IMR-90 (cell line): ENCODE measurements at regions not wholly inside any gene's neighbourhood (a gene's known extent, or its start where the extent isn't known, plus 50 kb on each side); places are given as distances from the start of the nearest gene placed in this dataset.

Source experiments
- ATAC-seq: fragments of 200-7000 bp; cut with Tn5 transposase; 2 replicates; pipeline ENCODE4 v1.9.1; 2020; ENCODE audit warnings: low read depth, mild to moderate bottlenecking, moderate library complexity
- BruUV-seq: library from RNA; stranded (reverse); fragments of 400-500 nt; replicated peaks from 2 replicates; lab custom pipeline; 2021; lab: Mats Ljungman, UMichigan
- CTCF ChIA-PET: fragments of 300-600 bp; formaldehyde crosslinking; extraction: SDS; loops from one replicate; lab custom pipeline; 2021; ENCODE audit warnings: antibody characterized with exemption; lab: Yijun Ruan, JAX
- POLR2A ChIA-PET: fragments of 300-600 bp; sonication (Branson Sonifier 250); formaldehyde crosslinking; loops from one replicate; lab custom pipeline; 2022; ENCODE audit warnings: antibody characterized with exemption; ENCODE audit not compliant: unreplicated experiment; lab: Charles Lee
- DNase-seq: peaks from one replicate; pipeline ENCODE4 v3.0.0; 2013
- H2AFZ ChIP-seq: replicated peaks from 2 replicates; pipeline ENCODE3; 2013; ENCODE audit warnings: low read length, mild to moderate bottlenecking; ENCODE audit not compliant: poor library complexity
- H2AK5ac ChIP-seq: 2 replicates; pipeline ENCODE4 v1.6.1; 2013; ENCODE audit warnings: low read depth, low read length, inconsistent platforms
- H2AK9ac ChIP-seq: replicated peaks from 2 replicates; pipeline ENCODE3; 2013; ENCODE audit warnings: mild to moderate bottlenecking, low read depth, low read length, moderate library complexity; ENCODE audit not compliant: poor library complexity
- H2BK120ac ChIP-seq: 2 replicates; pipeline ENCODE4 v1.6.1; 2013; ENCODE audit warnings: low read depth, low read length, inconsistent platforms
- H2BK15ac ChIP-seq: 3 replicates; pipeline ENCODE4 v1.6.1; 2013; ENCODE audit warnings: low read depth, low read length, inconsistent platforms
- H2BK20ac ChIP-seq: 2 replicates; pipeline ENCODE4 v1.6.1; 2013; ENCODE audit warnings: low read depth, mild to moderate bottlenecking, inconsistent platforms, low read length, moderate library complexity
- H2BK5ac ChIP-seq: 2 replicates; pipeline ENCODE4 v1.6.1; 2013; ENCODE audit warnings: mild to moderate bottlenecking, low read depth, low read length, inconsistent platforms; ENCODE audit not compliant: poor library complexity, severe bottlenecking
- H3K14ac ChIP-seq: replicated peaks from 2 replicates; pipeline ENCODE4 v1.6.1; 2013; ENCODE audit warnings: low read depth, low read length, inconsistent platforms
- H3K18ac ChIP-seq: 2 replicates; pipeline ENCODE4 v1.6.1; 2013; ENCODE audit warnings: low read depth, low read length, control low read depth
- H3K23ac ChIP-seq: 2 replicates; pipeline ENCODE4 v1.6.1; 2013; ENCODE audit warnings: low read depth, low read length, inconsistent platforms
- H3K27ac ChIP-seq: 2 replicates; pipeline ENCODE4 v1.5.1; 2013; ENCODE audit warnings: mild to moderate bottlenecking, control low read depth, low read length; ENCODE audit not compliant: insufficient read depth
- H3K27me3 ChIP-seq: 2 replicates; pipeline ENCODE4 v1.6.1; 2013; ENCODE audit warnings: low read length; ENCODE audit not compliant: control insufficient read depth, insufficient read depth
- H3K36me3 ChIP-seq: 2 replicates; pipeline ENCODE4 v1.6.1; 2013; ENCODE audit warnings: low read length, mixed read lengths; ENCODE audit not compliant: control insufficient read depth, insufficient read depth
- H3K4ac ChIP-seq: 2 replicates; pipeline ENCODE4 v1.6.1; 2013; ENCODE audit warnings: low read depth, low read length, inconsistent platforms
- H3K4me1 ChIP-seq: 2 replicates; pipeline ENCODE4 v1.6.1; 2013; ENCODE audit warnings: low read length, mixed read lengths; ENCODE audit not compliant: control insufficient read depth, insufficient read depth
- H3K4me2 ChIP-seq: 2 replicates; pipeline ENCODE4 v1.6.1; 2013; ENCODE audit warnings: low read depth, mild to moderate bottlenecking, control low read depth, low read length, moderate library complexity
- H3K4me3 ChIP-seq: 2 replicates; pipeline ENCODE4 v1.5.1; 2013; ENCODE audit warnings: low read depth, mild to moderate bottlenecking, control low read depth, low read length, moderate library complexity; ENCODE audit not compliant: insufficient read depth
- H3K56ac ChIP-seq: 2 replicates; pipeline ENCODE4 v1.6.1; 2013; ENCODE audit warnings: low read length, inconsistent platforms; ENCODE audit not compliant: insufficient read depth; ENCODE audit errors: extremely low read depth
- H3K79me1 ChIP-seq, 2 experiments: 2 replicates each; pipeline ENCODE4 v1.6.1; 2013; ENCODE audit warnings: low read length in 2 of 2, inconsistent platforms in 1 of 2, low read depth in 1 of 2
- H3K9ac ChIP-seq: 2 replicates; pipeline ENCODE4 v1.6.1; 2013; ENCODE audit warnings: low read depth, low read length, control low read depth
- H3K9me1 ChIP-seq: 2 replicates; pipeline ENCODE4 v1.6.1; 2013; ENCODE audit warnings: low read length, inconsistent platforms; ENCODE audit not compliant: insufficient read depth
- H3K9me3 ChIP-seq: 2 replicates; pipeline ENCODE4 v1.6.1; 2013; ENCODE audit warnings: low read length; ENCODE audit not compliant: control insufficient read depth, insufficient read depth
- H4K20me1 ChIP-seq: 2 replicates; pipeline ENCODE4 v1.6.1; 2013; ENCODE audit warnings: low read length, inconsistent platforms; ENCODE audit not compliant: insufficient read depth
- H4K5ac ChIP-seq: 2 replicates; pipeline ENCODE4 v1.6.1; 2013; ENCODE audit warnings: mild to moderate bottlenecking, low read depth, low read length, control low read depth
- H4K8ac ChIP-seq, 2 experiments: 2 replicates each; pipeline ENCODE4 v1.6.1; 2013; ENCODE audit warnings: low read depth in 2 of 2, low read length in 2 of 2, control low read depth in 1 of 2, inconsistent platforms in 1 of 2
- H4K91ac ChIP-seq: 2 replicates; pipeline ENCODE4 v1.6.1; 2013; ENCODE audit warnings: low read depth, low read length, inconsistent platforms; ENCODE audit not compliant: insufficient read depth
- CEBPB ChIP-seq: IDR thresholded peaks from 2 replicates; pipeline ENCODE4 v1.6.1; 2012; ENCODE audit warnings: low read depth, low read length, improper control_type of control experiment
- CHD1 ChIP-seq: IDR thresholded peaks from 2 replicates; pipeline ENCODE4 v1.6.1; 2012; ENCODE audit warnings: low read depth, low read length, improper control_type of control experiment
- FOS ChIP-seq: fragments of 150-350 bp; IDR thresholded peaks from 2 replicates; pipeline ENCODE4 v1.6.1; 2016; ENCODE audit warnings: low read depth, low read length
- MAFK ChIP-seq: IDR thresholded peaks from 2 replicates; pipeline ENCODE4 v1.6.1; 2012; ENCODE audit warnings: low read depth, low read length, improper control_type of control experiment
- MAZ ChIP-seq: IDR thresholded peaks from 2 replicates; pipeline ENCODE4 v1.6.1; 2012; ENCODE audit warnings: low read depth, mild to moderate bottlenecking, low read length, improper control_type of control experiment, moderate library complexity, borderline replicate concordance
- MXI1 ChIP-seq: IDR thresholded peaks from 2 replicates; pipeline ENCODE4 v1.6.1; 2012; ENCODE audit warnings: low read depth, mild to moderate bottlenecking, low read length, moderate library complexity, borderline replicate concordance
- NFE2L2 ChIP-seq: fragments of 150-350 bp; IDR thresholded peaks from 2 replicates; pipeline ENCODE4 v1.6.1; 2016; ENCODE audit warnings: low read depth, mild to moderate bottlenecking, low read length
- POLR2A ChIP-seq: IDR thresholded peaks from 2 replicates; pipeline ENCODE4 v1.6.1; 2012; ENCODE audit warnings: mild to moderate bottlenecking, low read depth, low read length
- RAD21 ChIP-seq: IDR thresholded peaks from 2 replicates; pipeline ENCODE4 v1.6.1; 2012; ENCODE audit warnings: low read length, improper control_type of control experiment
- RFX5 ChIP-seq: IDR thresholded peaks from 2 replicates; pipeline ENCODE4 v1.8.0; 2012; ENCODE audit warnings: low read depth, mild to moderate bottlenecking, low read length, moderate library complexity
- SMC3 ChIP-seq: fragments of 150-350 bp; IDR thresholded peaks from 2 replicates; pipeline ENCODE4 v1.6.1; 2016; ENCODE audit warnings: low read depth, mild to moderate bottlenecking, antibody characterized with exemption, low read length, moderate library complexity
- WGBS, 2 experiments: methylation state at CpG; one replicate each; pipeline versions ENCODE4 v1.1.5 to v1.1.7; 2013; ENCODE audit warnings: missing lambda C conversion rate in 2 of 2; ENCODE audit not compliant: insufficient read length in 1 of 2; ENCODE audit errors: extremely low coverage in 2 of 2; 5-methylcytosine and 5-hydroxymethylcytosine counted together
- dilution Hi-C: fragments of 300-500 bp; cut with HindIII; formaldehyde crosslinking; loops from one replicate; pipeline ENCODE4 v1.14.3; 2018; ENCODE audit warnings: low sequenced_read_pairs; ENCODE audit not compliant: unreplicated experiment
- in situ Hi-C: fragments of 300-500 bp; cut with MboI; formaldehyde crosslinking; loops from 3 replicates; pipeline ENCODE4 v1.14.3; 2019; ENCODE audit warnings: low sequenced_read_pairs, inconsistent platforms, mixed read lengths
- intact Hi-C: fragments of 100-400 bp; cut with micrococcal nuclease; formaldehyde crosslinking; loops from 2 replicates; pipeline ENCODE4 v1.10.0; 2022
- TF ChIP-seq, protein P1 (sequence below): conservative IDR thresholded peaks from 2 replicates; pipeline ENCODE4 v1.5.1; 2012; ENCODE audit warnings: mild to moderate bottlenecking, low read depth, low read length, improper control_type of control experiment
- TF ChIP-seq, protein P2 (sequence below): fragments of 150-350 bp; IDR thresholded peaks from 2 replicates; pipeline ENCODE4 v1.6.1; 2017; ENCODE audit warnings: mild to moderate bottlenecking, antibody characterized with exemption, low read length, low read depth
- TF ChIP-seq, protein P3 (sequence below): fragments of 150-350 bp; IDR thresholded peaks from 2 replicates; pipeline ENCODE4 v1.6.1; 2016; ENCODE audit warnings: low read depth, mild to moderate bottlenecking, low read length, moderate library complexity, borderline replicate concordance

DNA sequence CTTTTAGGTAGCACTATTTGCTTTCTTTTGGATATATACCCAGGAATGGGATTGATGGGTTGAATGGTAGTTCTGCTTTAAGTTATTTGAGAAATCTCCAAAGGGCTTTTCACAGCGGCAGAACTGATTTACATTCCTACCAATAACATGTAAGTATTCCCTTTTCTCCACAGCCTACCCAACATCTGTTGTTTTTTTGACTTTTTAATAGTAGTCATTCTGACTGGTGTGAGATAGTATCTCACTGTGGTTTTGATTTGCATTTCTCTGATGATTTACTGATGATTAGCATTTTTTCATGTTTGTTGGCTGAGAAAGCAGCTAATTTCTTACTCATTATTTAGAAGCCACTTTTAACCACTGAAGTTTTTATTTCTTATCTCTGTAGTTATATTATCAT is 221.1 kb upstream of the ACTBL2 start:
- H3K4me1 ChIP-seq = peaks cover 2% of the 10 kb centered on the region; the same call in 1 of the 2 replicates
- no peaks in the 10 kb centered on the region for H3K79me1 ChIP-seq
- whole genome bisulfite sequencing, 2 experiments = no CpG with 5 or more reads among the region's 1 CpG
- no peak overlapping the region for H2AK9ac ChIP-seq
- no TSS peak for BruUV-seq
- no peaks in the 10 kb centered on the region for H3K27me3 ChIP-seq
- H2BK15ac ChIP-seq = no peak overlapping the region
- H3K23ac ChIP-seq = no peak overlapping the region
- H2AFZ ChIP-seq = no peak overlapping the region
- H4K5ac ChIP-seq = no peak overlapping the region
- H4K8ac ChIP-seq = no peak overlapping the region
- H3K9me3 ChIP-seq = peaks cover 2% of the 10 kb centered on the region; the same call in 1 of the 2 replicates
- H2BK5ac ChIP-seq = no peak overlapping the region
- H3K4me3 ChIP-seq = no peak overlapping the region
- dilution Hi-C loops (no loop called here), intact Hi-C loops (no loop called here), in situ Hi-C loops (no loop called here)
- ChIA-PET POLR2A (no interaction called here), CTCF (no interaction called here)
- no peak overlapping the region for H3K4ac ChIP-seq
- H3K9me1 ChIP-seq = no peaks in the 10 kb centered on the region
- no peak overlapping the region for H3K14ac ChIP-seq
- no peak overlapping the region for H3K9ac ChIP-seq
- H3K4me2 ChIP-seq = no peak overlapping the region
- no peak overlapping the region for H2AK5ac ChIP-seq
- no peaks in the 10 kb centered on the region for H4K20me1 ChIP-seq
- no peak overlapping the region for H2BK20ac ChIP-seq
- no peaks in the 10 kb centered on the region for H3K36me3 ChIP-seq
- no peak overlapping the region for H3K27ac ChIP-seq
- ATAC-seq = no peak
- no peak for DNase-seq
- no peak overlapping the region for H2BK120ac ChIP-seq
- TF ChIP-seq NFE2L2 (no peak), FOS (no peak), RAD21 (no peak), MAFK (no peak), RFX5 (no peak), POLR2A (no peak), SMC3 (no peak), CEBPB (no peak), CHD1 (no peak), MAZ (no peak), MXI1 (no peak)
- TF ChIP-seq, protein P1, sequence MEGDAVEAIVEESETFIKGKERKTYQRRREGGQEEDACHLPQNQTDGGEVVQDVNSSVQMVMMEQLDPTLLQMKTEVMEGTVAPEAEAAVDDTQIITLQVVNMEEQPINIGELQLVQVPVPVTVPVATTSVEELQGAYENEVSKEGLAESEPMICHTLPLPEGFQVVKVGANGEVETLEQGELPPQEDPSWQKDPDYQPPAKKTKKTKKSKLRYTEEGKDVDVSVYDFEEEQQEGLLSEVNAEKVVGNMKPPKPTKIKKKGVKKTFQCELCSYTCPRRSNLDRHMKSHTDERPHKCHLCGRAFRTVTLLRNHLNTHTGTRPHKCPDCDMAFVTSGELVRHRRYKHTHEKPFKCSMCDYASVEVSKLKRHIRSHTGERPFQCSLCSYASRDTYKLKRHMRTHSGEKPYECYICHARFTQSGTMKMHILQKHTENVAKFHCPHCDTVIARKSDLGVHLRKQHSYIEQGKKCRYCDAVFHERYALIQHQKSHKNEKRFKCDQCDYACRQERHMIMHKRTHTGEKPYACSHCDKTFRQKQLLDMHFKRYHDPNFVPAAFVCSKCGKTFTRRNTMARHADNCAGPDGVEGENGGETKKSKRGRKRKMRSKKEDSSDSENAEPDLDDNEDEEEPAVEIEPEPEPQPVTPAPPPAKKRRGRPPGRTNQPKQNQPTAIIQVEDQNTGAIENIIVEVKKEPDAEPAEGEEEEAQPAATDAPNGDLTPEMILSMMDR = no peak
- TF ChIP-seq, protein P2, sequence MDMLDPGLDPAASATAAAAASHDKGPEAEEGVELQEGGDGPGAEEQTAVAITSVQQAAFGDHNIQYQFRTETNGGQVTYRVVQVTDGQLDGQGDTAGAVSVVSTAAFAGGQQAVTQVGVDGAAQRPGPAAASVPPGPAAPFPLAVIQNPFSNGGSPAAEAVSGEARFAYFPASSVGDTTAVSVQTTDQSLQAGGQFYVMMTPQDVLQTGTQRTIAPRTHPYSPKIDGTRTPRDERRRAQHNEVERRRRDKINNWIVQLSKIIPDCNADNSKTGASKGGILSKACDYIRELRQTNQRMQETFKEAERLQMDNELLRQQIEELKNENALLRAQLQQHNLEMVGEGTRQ = no peak
- TF ChIP-seq, protein P3, sequence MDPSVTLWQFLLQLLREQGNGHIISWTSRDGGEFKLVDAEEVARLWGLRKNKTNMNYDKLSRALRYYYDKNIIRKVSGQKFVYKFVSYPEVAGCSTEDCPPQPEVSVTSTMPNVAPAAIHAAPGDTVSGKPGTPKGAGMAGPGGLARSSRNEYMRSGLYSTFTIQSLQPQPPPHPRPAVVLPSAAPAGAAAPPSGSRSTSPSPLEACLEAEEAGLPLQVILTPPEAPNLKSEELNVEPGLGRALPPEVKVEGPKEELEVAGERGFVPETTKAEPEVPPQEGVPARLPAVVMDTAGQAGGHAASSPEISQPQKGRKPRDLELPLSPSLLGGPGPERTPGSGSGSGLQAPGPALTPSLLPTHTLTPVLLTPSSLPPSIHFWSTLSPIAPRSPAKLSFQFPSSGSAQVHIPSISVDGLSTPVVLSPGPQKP = no peak
- no peak overlapping the region for H3K56ac ChIP-seq
- H4K91ac ChIP-seq = no peak overlapping the region
- no peak overlapping the region for H3K18ac ChIP-seq
